Activated CD8-positive, alpha-beta memory T cell treated with anti-CD3 and anti-CD28 coated beads for 4 hours (primary cell): ENCODE measurements at regions not wholly inside any gene's neighbourhood (a gene's known extent, or its start where the extent isn't known, plus 50 kb on each side); places are given as distances from the start of the nearest gene placed in this dataset.
"Not testable (repeated sequence)": the region's sequence is repeated elsewhere in the genome, so short reads cannot be mapped to it uniquely, and the experiment has no call there.

Experiments
- DNase-seq, 2 donors: peaks; one replicate each; pipeline ENCODE4 v3.0.0-alpha.2; 2020; ENCODE audit warnings: low read depth in 2 of 2

GRCh38 chr3:103976931-103977339 is 1389.8 kb upstream of the ALCAM start:
- no peak for DNase-seq

- no peak for DNase-seq
These were observed 1389.3 kb upstream of the ALCAM start for GRCh38 chr3:103977417-103977816.

GRCh38 chr3:103991461-103992115 is 1375.1 kb upstream of the ALCAM start:
- DNase-seq, result no peak

- no peak for DNase-seq
These were observed 1374.2 kb upstream of the ALCAM start for GRCh38 chr3:103992469-103992868.

GRCh38 chr3:104004956-104005355 is 1361.8 kb upstream of the ALCAM start:
- DNase-seq, result no peak

- DNase-seq, result no peak
These were observed 1360.9 kb upstream of the ALCAM start for GRCh38 chr3:104005815-104006214.

GRCh38 chr3:104018541-104018940 is 1348.2 kb upstream of the ALCAM start:
- DNase-seq, result no peak

- DNase-seq, result no peak
These were observed 1335.1 kb upstream of the ALCAM start for GRCh38 chr3:104031598-104031997.

GRCh38 chr3:104032283-104032682 is 1334.4 kb upstream of the ALCAM start:
- DNase-seq, result no peak

GRCh38 chr3:104040896-104041295 is 1325.8 kb upstream of the ALCAM start:
- no peak for DNase-seq

- not testable (repeated sequence) for DNase-seq
These were observed 1323.6 kb upstream of the ALCAM start for GRCh38 chr3:104043001-104043543.

- no peak for DNase-seq
These were observed 1322.7 kb upstream of the ALCAM start for GRCh38 chr3:104044002-104044401.

GRCh38 chr3:104066658-104067057 is 1300.1 kb upstream of the ALCAM start:
- DNase-seq, result no peak

- DNase-seq, result no peak
These were observed 1297.6 kb upstream of the ALCAM start for GRCh38 chr3:104069114-104069513.

GRCh38 chr3:104070906-104071305 is 1295.8 kb upstream of the ALCAM start:
- DNase-seq, result no peak

- DNase-seq, result no peak
These were observed 1286.6 kb upstream of the ALCAM start for GRCh38 chr3:104080088-104080626.

GRCh38 chr3:104088738-104089137 is 1278.0 kb upstream of the ALCAM start:
- DNase-seq, result no peak

- not testable (repeated sequence) for DNase-seq
These were observed 1276.7 kb upstream of the ALCAM start for GRCh38 chr3:104089987-104090386.

- DNase-seq, result no peak
These were observed 1265.0 kb upstream of the ALCAM start for GRCh38 chr3:104101736-104102135.

GRCh38 chr3:104102386-104102785 is 1264.3 kb upstream of the ALCAM start:
- DNase-seq, result no peak

GRCh38 chr3:104106276-104106675 is 1260.4 kb upstream of the ALCAM start:
- no peak for DNase-seq

- DNase-seq, result no peak
These were observed 1258.2 kb upstream of the ALCAM start for GRCh38 chr3:104108522-104108921.

- no peak for DNase-seq
These were observed 1240.2 kb upstream of the ALCAM start for GRCh38 chr3:104126463-104126862.
